22Rv1 (cell line): ENCODE measurements at regions not wholly inside any gene's neighbourhood (a gene's known extent, or its start where the extent isn't known, plus 50 kb on each side); places are given as distances from the start of the nearest gene placed in this dataset.

Source experiments
- H3K27ac ChIP-seq: fragments of 450-650 bp; 2 replicates; pipeline ENCODE4 v1.5.1; 2017
- CTCF ChIP-seq: fragments of 450-650 bp; IDR thresholded peaks from 2 replicates; pipeline ENCODE4 v1.5.1; 2017; ENCODE audit warnings: mild to moderate bottlenecking
- ZFX ChIP-seq: fragments of 450-650 bp; IDR thresholded peaks from 2 replicates; pipeline ENCODE4 v1.6.1; 2017; ENCODE audit warnings: antibody characterized with exemption, borderline replicate concordance

DNA sequence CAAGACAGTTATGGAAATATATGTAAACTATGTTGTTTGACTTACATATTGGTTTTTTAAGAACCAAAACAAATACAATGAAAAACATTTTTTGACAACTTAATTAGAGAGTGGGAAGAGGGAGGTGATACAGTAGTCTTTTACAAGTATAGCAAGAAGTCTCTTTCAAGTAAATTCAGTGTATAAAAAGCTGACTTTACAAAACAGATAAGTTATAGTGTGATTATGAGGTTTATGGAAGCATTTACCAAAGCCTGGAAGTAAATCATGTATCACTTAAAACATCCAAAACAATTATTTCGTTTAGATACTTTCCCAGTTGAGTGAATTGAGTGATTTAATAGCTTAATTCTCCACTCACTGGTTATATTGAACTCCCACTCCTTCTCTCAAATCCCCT, 66.7 kb upstream of the SLC4A10 start:
- TF ChIP-seq CTCF = no peak
- TF ChIP-seq ZFX = no peak

DNA sequence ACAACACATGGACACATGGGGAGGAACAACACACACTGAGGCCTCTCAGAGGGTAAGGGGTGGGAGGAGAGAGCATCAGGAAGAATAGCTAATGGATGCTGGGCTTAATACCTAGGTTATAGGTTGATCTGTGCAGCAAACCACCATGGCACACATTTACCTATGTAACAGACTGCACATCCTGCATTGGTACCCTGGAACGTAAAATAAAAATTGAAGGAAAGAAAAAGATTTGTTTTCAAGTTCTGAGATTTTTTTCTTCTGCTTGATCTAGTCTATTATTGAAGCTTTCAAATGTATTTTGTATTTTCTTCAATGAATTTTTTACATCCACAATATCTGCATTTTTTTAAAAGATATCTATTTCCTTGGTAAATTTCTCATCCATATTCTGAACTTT, 59.3 kb upstream of the SLC4A10 start:
- TF ChIP-seq CTCF (no peak), ZFX (no peak)
- H3K27ac ChIP-seq = no peak overlapping the region

More for the DNA sequence above, 66.7 kb upstream of the SLC4A10 start:
- no peak overlapping the region for H3K27ac ChIP-seq

GRCh38 chr2:161569401-161569800, 54.8 kb upstream of the SLC4A10 start:
- no peak for TF ChIP-seq CTCF
- TF ChIP-seq ZFX = no peak
- H3K27ac ChIP-seq = no peak overlapping the region

DNA sequence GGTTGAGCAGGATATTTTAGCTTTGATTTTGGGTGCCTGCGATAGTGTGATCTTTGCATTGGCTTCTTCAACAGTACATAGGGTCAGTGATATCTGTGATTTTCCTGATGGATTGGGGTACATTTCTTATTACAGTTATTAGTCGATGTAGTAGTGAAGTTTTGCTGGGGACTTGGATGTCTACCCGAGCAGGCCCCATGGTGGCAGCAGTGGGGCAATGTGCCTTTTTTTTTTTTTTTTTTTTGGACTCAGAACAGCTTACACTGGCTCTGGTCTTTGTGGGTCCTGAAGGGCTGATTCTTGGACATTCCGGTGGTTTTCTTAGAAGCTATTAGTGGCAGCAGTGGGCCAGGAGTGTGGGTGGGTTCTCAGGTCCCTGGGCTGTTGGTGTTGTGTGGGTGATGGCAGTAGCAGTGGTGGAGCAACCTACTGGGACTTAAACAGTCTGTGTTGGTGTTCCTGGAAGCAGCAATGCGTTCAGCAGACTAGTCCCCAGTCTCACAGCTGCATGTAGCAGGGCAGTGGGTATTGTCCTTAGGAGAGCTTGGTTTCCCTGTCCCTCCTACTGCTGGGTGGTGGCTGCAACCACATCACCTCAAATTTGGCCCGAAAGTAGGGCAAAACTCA, 53.7 kb upstream of the SLC4A10 start:
- no peak overlapping the region for H3K27ac ChIP-seq
- TF ChIP-seq CTCF (peak; percentile 41), ZFX (no peak)

DNA sequence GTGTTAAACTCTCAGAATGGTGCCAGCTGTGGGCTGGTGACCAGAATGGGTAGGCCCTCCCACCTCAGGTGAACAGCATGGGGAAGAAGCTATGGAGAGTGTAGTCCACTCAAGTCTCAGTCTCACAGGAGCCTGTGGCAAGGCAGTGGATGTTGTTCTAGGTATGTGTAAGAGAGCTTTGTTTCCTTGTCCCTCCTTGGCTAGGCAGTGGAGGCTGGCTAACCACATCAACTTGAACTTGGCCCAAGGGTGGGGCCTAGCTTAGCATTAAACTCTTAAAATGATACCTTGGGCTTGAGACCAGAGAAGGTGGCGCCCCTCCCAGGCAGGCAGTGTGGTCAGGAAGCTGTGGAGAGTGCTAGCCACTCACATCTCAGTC, 53.2 kb upstream of the SLC4A10 start:
- no peak overlapping the region for H3K27ac ChIP-seq
- no peak for TF ChIP-seq ZFX
- no peak for TF ChIP-seq CTCF
